Mesothelial cell of epicardium (in vitro differentiated cells): ENCODE measurements at regions not wholly inside any gene's neighbourhood (a gene's known extent, or its start where the extent isn't known, plus 50 kb on each side); places are given as distances from the start of the nearest gene placed in this dataset.

Experiments
- DNase-seq, 2 experiments: peaks; one replicate each; pipeline ENCODE4 v3.0.0; 2021; ENCODE audit warnings: low spot score in 2 of 2; ENCODE audit not compliant: unreplicated experiment in 2 of 2
- H3K27ac Mint-ChIP-seq: 2 replicates; pipeline ENCODE4 v1.8.0; 2021; ENCODE audit warnings: mixed read lengths
- H3K27me3 Mint-ChIP-seq: 2 replicates; pipeline ENCODE4 v1.8.0; 2021; ENCODE audit warnings: low read depth, mixed read lengths
- H3K36me3 Mint-ChIP-seq: 2 replicates; pipeline ENCODE4 v1.8.0; 2021; ENCODE audit warnings: mixed read lengths
- H3K4me1 Mint-ChIP-seq: 2 replicates; pipeline ENCODE4 v1.8.0; 2021; ENCODE audit warnings: mixed read lengths
- H3K4me3 Mint-ChIP-seq: 2 replicates; pipeline ENCODE4 v1.8.0; 2021; ENCODE audit warnings: mild to moderate bottlenecking, moderate library complexity, mixed read lengths
- H3K9me3 Mint-ChIP-seq: 2 replicates; pipeline ENCODE4 v1.8.0; 2021; ENCODE audit warnings: mixed read lengths
- CTCF ChIP-seq: fragments of 200-600 bp; sonication (generic); IDR thresholded peaks from one replicate; pipeline ENCODE4 v1.5.0; 2021; ENCODE audit warnings: antibody characterized with exemption; ENCODE audit not compliant: unreplicated experiment

- Mint-ChIP-seq H3K4me3 (no peak overlapping the region), H3K27me3 (no peaks in the 10 kb centered on the region)
Observed at GRCh38 chr11:80916173-80916798, 1475.5 kb upstream of the TENM4 start.

GRCh38 chr11:80914311-80914710, 1473.5 kb upstream of the TENM4 start:
- Mint-ChIP-seq H3K4me3 (no peak overlapping the region), H3K27ac (no peak overlapping the region), H3K36me3 (no peaks in the 10 kb centered on the region), H3K4me1 (peaks cover 8% of the 10 kb centered on the region), H3K9me3 (no peaks in the 10 kb centered on the region), H3K27me3 (no peaks in the 10 kb centered on the region)
- no peak for DNase-seq
- TF ChIP-seq CTCF, result no peak

More at GRCh38 chr11:80916173-80916798, 1475.5 kb upstream of the TENM4 start:
- Mint-ChIP-seq H3K27ac (no peak overlapping the region), H3K4me1 (peaks cover 8% of the 10 kb centered on the region), H3K36me3 (no peaks in the 10 kb centered on the region), H3K9me3 (no peaks in the 10 kb centered on the region)
- TF ChIP-seq CTCF, result no peak
- no peak for DNase-seq

GRCh38 chr11:80911666-80912065, 1470.8 kb upstream of the TENM4 start:
- no peak overlapping the region for H3K4me3 Mint-ChIP-seq
- H3K4me1 Mint-ChIP-seq, result peaks cover 8% of the 10 kb centered on the region
- DNase-seq, result no peak
- peaks cover 13% of the 10 kb centered on the region for H3K9me3 Mint-ChIP-seq
- no peak for TF ChIP-seq CTCF
- no peaks in the 10 kb centered on the region for H3K36me3 Mint-ChIP-seq
- no peaks in the 10 kb centered on the region for H3K27me3 Mint-ChIP-seq
- no peak overlapping the region for H3K27ac Mint-ChIP-seq

- Mint-ChIP-seq H3K4me3 (no peak overlapping the region), H3K4me1 (no peaks in the 10 kb centered on the region), H3K27me3 (no peaks in the 10 kb centered on the region), H3K9me3 (peaks cover 24% of the 10 kb centered on the region), H3K36me3 (peaks cover 2% of the 10 kb centered on the region), H3K27ac (no peak overlapping the region)
- no peak for TF ChIP-seq CTCF
- no peak for DNase-seq
Observed at GRCh38 chr11:80900265-80900664, 1459.4 kb upstream of the TENM4 start.

- Mint-ChIP-seq H3K4me3 (no peak overlapping the region), H3K4me1 (no peaks in the 10 kb centered on the region), H3K27me3 (no peaks in the 10 kb centered on the region), H3K27ac (no peak overlapping the region), H3K36me3 (peaks cover 2% of the 10 kb centered on the region), H3K9me3 (peaks cover 15% of the 10 kb centered on the region)
- DNase-seq, result no peak
- no peak for TF ChIP-seq CTCF
Observed at GRCh38 chr11:80899381-80899780, 1458.6 kb upstream of the TENM4 start.

- H3K27me3 Mint-ChIP-seq, result no peaks in the 10 kb centered on the region
- DNase-seq, result no peak
- peaks cover 10% of the 10 kb centered on the region for H3K9me3 Mint-ChIP-seq
- peaks cover 2% of the 10 kb centered on the region for H3K36me3 Mint-ChIP-seq
- H3K4me1 Mint-ChIP-seq, result no peaks in the 10 kb centered on the region
- no peak overlapping the region for H3K4me3 Mint-ChIP-seq
- no peak for TF ChIP-seq CTCF
- H3K27ac Mint-ChIP-seq, result no peak overlapping the region
Observed at GRCh38 chr11:80898910-80899309, 1458.1 kb upstream of the TENM4 start.
